Stomach (tissue), 8 donors: ENCODE measurements at regions not wholly inside any gene's neighbourhood (a gene's known extent, or its start where the extent isn't known, plus 50 kb on each side); places are given as distances from the start of the nearest gene placed in this dataset.
A peak's percentile ranks its signal among the peaks of the same experiment; 100 is the strongest.

ENCODE experiments used
- DNase-seq, 2 donors: peaks; one replicate each; pipeline versions ENCODE4 v3.0.0 to v3.0.0-alpha.2; 2013 to 2019
- H3K27ac ChIP-seq, 5 donors: fragments of 200-600 bp in 4 of 5; sonication (generic) in 4 of 5; one replicate each; pipeline ENCODE4 v1.5.1; 2013 to 2019; ENCODE audit warnings: mild to moderate bottlenecking in 1 of 5, moderate library complexity in 1 of 5
- H3K27me3 ChIP-seq, 3 donors: fragments of 200-600 bp; sonication (generic); one replicate each; pipeline ENCODE4 v1.5.1; 2017 to 2019; ENCODE audit warnings: mixed run types in 1 of 3
- H3K36me3 ChIP-seq, 4 donors: fragments of 200-600 bp; sonication (generic); 1 replicate in 3 of 4; 2 replicates in 1 of 4; pipeline ENCODE4 v1.5.1; 2016 to 2019
- H3K4me1 ChIP-seq, 4 donors: fragments of 200-600 bp; sonication (generic); one replicate each; pipeline ENCODE4 v1.5.1; 2016 to 2019
- H3K4me3 ChIP-seq, 4 donors: fragments of 200-600 bp; sonication (generic) in 3 of 4; one replicate each; pipeline ENCODE4 v1.5.1; 2016 to 2019; ENCODE audit warnings: mild to moderate bottlenecking in 1 of 4
- H3K9me3 ChIP-seq, 4 donors: fragments of 200-600 bp; sonication (generic); one replicate each; pipeline ENCODE4 v1.5.1; 2016 to 2019
- CTCF ChIP-seq, 7 experiments: fragments of 450-650 bp in 4 of 7; fragments of 200-600 bp in 3 of 7; sonication (generic) in 3 of 7; IDR thresholded peaks; one replicate each; pipeline ENCODE4 v1.5.1; 2016 to 2019; ENCODE audit warnings: antibody characterized with exemption in 7 of 7, control low read depth in 2 of 7, mild to moderate bottlenecking in 1 of 7
- EP300 ChIP-seq: sonication (generic); formaldehyde crosslinking; IDR thresholded peaks from one replicate; pipeline ENCODE4 v1.6.1; 2017; ENCODE audit warnings: antibody characterized with exemption
- POLR2A ChIP-seq, 4 donors: fragments of 450-650 bp; IDR thresholded peaks; one replicate each; pipeline ENCODE4 v1.6.1; 2016; ENCODE audit warnings: antibody characterized with exemption in 4 of 4, control low read depth in 2 of 4, mild to moderate bottlenecking in 1 of 4, moderate library complexity in 1 of 4
- POLR2AphosphoS5 ChIP-seq, 3 donors: sonication (generic); formaldehyde crosslinking; IDR thresholded peaks; one replicate each; pipeline ENCODE4 v1.6.1; 2016; ENCODE audit warnings: antibody characterized with exemption in 3 of 3
- WGBS, 5 donors: extraction: QIAGEN DNeasy Blood & Tissue Kit in 3 of 5; methylation state at CpG; one replicate each; pipeline versions ENCODE4 v1.1.5 to v1.1.7; 2013 to 2018; 5-methylcytosine and 5-hydroxymethylcytosine counted together
- intact Hi-C: fragments of 100-400 bp; cut with DNase I; formaldehyde crosslinking; loops from one replicate; pipeline ENCODE4 v1.15.1; 2023; ENCODE audit warnings: low total_unique reads
- donor health status: healthy with polysubstance abuse.
- donor health status: Bipolar disorder and iron deficiency.
- donor health status: healthy.

- TF ChIP-seq POLR2AphosphoS5 (IDR thresholded peaks at IDR 0.05) (no peak), EP300 (no peak), POLR2A (IDR thresholded peaks at IDR 0.05) (no peak), CTCF (IDR thresholded peaks at IDR 0.05) (no peak)
- no peak overlapping the region for H3K27ac ChIP-seq
- H3K36me3 ChIP-seq = no peaks in the 10 kb centered on the region
- no peak overlapping the region for H3K4me3 ChIP-seq
- WGBS, 5 donors = 53 to 70% (median 63%) methylated on average over 3 of the region's 3 CpGs
- intact Hi-C loops = no loop called here
- no peaks in the 10 kb centered on the region for H3K9me3 ChIP-seq
- peaks cover 0 to 20% (median 9%) of the 10 kb centered on the region in 4 donors for H3K4me1 ChIP-seq
- DNase-seq = no peak
- H3K27me3 ChIP-seq = no peaks in the 10 kb centered on the region
Observed at GRCh38 chr14:37862263-37862662, 266.8 kb downstream of the TTC6 start.

GRCh38 chr14:37864128-37864527 lies 268.7 kb downstream of the TTC6 start:
- WGBS, 5 donors = 87 to 92% (median 91%) methylated on average over 6 of the region's 6 CpGs
- TF ChIP-seq EP300 = no peak
- no peak for TF ChIP-seq CTCF (IDR thresholded peaks at IDR 0.05)
- no peak for TF ChIP-seq POLR2A (IDR thresholded peaks at IDR 0.05)
- TF ChIP-seq POLR2AphosphoS5 (IDR thresholded peaks at IDR 0.05) = no peak
- Histone ChIP-seq H3K4me3 (no peak overlapping the region), H3K9me3 (no peaks in the 10 kb centered on the region), H3K36me3 (no peaks in the 10 kb centered on the region), H3K4me1 (peaks cover 0 to 20% (median 9%) of the 10 kb centered on the region in 4 donors), H3K27ac (no peak overlapping the region), H3K27me3 (no peaks in the 10 kb centered on the region)
- DNase-seq = no peak
- intact Hi-C loops = no loop called here

- DNase-seq = peak; percentile 41 to 68
Observed at GRCh38 chr14:37864861-37865718, 269.7 kb downstream of the TTC6 start.

More at GRCh38 chr14:37864861-37865718, 269.7 kb downstream of the TTC6 start:
- TF ChIP-seq CTCF (IDR thresholded peaks at IDR 0.05) = no peak
- no peak for TF ChIP-seq POLR2AphosphoS5 (IDR thresholded peaks at IDR 0.05)
- no peak for TF ChIP-seq EP300
- no peak for TF ChIP-seq POLR2A (IDR thresholded peaks at IDR 0.05)
- intact Hi-C loops = no loop called here
- 23 to 29% (median 27%) methylated on average over 11 of the region's 11 CpGs for WGBS, 5 donors
- H3K27ac ChIP-seq = no peak overlapping the region
- H3K9me3 ChIP-seq = no peaks in the 10 kb centered on the region
- H3K4me3 ChIP-seq = no peak overlapping the region
- no peaks in the 10 kb centered on the region for H3K27me3 ChIP-seq
- H3K4me1 ChIP-seq = peaks cover 0 to 20% (median 9%) of the 10 kb centered on the region in 4 donors
- H3K36me3 ChIP-seq = no peaks in the 10 kb centered on the region
